HG03354 (cell line): ENCODE measurements at regions not wholly inside any gene's neighbourhood (a gene's known extent, or its start where the extent isn't known, plus 50 kb on each side); places are given as distances from the start of the nearest gene placed in this dataset.
"Not testable (repeated sequence)": the region's sequence is repeated elsewhere in the genome, so short reads cannot be mapped to it uniquely, and the experiment has no call there.

Experiments used
- ATAC-seq: cut with Tn5 transposase; IDR thresholded peaks from one replicate; pipeline ENCODE4 v1.9.1; 2021; ENCODE audit warnings: mild to moderate bottlenecking; ENCODE audit not compliant: unreplicated experiment, poor library complexity, severe bottlenecking

DNA sequence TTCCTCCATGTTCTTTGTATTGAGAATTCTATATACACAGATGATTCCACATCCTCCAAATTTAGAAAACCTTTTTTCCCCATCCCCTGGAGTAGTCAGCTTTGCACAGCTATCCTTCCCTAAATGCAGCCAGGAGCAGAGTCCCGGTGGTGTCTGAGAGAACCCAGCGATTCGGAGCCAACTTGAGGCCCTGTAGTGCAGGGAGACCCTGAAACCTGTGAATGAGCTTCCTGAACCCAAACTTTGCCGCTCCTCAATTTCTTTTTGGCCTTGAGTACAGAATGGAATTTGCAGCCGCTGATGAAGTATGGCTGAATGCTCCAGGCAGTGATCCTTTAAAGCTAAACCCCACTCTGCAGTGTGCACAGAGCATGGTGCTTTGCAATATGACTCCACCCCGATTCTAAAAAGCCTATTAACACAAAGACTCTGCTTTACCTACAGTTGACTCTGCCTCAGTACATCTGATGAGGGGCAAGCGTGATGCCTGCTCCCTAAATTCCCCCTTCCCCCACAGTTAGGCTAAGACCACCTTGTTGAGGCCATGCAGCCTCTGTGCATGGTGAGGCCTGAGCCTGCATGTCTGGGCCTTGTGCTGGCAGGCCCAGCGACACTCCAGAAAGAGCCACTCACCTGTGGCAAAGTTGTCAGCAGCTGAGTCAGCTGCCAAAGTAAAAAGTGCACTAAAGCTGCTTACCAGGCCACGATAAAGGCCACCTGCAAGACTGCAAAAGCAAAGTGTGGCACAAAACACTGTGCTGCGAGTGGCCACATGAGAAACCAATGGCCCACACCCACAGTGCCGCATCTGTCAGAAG is 82.1 kb downstream of the PLEKHG1 start:
- ATAC-seq = no peak

DNA sequence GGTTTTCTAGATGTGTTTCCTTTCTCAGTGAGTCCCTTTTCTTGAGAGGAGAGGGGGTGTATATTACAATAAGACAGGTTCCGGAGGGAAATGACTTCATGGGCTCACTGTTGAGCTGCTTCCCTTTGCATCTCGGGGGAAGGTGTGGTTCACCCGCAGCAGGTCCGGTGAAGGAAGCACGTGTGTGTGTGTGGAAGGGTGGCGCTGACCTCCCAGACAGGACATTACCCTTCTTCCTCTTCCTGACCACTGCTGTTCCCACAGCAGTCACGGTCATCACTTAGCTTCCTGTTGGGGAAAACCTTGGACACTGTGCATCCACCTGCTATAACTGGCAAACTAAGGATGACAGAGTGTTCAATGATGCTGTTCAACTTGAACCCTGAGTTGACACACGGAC is 83.6 kb downstream of the PLEKHG1 start:
- no peak for ATAC-seq

DNA sequence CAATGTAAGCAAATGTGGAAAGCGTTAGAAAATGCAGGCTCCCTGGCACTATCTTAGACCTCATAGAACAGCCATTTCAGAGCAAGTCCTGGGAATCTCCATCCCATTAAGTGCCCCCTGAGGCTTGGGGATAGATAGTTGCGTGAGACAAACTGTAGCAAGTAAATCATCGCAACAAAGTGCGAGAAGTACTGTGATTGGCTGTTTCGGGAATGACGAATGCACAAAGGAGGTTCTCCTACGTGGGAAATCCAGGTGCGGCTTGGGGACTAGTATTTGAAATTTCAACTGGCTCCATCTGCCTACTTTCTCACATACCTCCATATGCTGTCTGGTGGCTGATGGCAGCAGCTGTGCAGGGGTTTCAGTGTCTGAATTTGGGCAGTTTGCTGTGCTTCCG is 84.5 kb downstream of the PLEKHG1 start:
- no peak for ATAC-seq

DNA sequence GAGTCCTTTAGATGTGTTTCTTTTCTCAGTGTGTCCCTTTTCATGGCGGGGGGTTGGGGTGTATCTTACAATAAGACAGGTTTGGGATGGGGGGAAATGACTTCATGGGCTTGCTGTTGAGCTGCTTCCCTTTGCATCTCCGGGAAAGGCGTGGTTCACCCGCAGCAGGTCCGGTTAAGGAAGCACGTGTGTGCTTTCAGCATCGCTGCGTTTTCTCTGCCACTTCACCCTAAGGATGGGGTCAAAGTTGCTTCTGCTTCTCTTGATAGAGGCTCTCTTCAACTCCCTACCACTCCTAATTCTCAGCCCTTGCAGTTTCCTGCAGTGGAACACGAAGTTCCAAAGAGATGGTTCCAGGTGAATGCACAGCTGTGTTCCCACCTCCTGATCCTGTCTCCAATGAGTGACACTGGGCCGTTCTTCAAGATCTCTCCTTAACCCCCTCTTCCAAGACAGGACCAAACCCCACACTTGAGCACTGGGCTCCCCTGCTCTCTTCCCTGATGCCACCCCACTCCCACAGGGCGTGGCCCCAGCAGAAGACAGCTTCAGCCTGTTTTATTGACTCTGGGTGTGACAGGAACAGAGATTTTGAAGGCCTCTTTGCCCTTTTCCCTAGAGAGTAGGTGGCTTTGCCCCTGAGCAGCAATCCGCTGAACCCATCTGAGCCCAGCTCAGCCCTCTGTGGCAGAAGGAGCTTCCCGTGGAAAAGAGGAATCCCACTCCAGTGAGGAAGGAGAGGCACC is 85.2 kb downstream of the PLEKHG1 start:
- no peak for ATAC-seq

DNA sequence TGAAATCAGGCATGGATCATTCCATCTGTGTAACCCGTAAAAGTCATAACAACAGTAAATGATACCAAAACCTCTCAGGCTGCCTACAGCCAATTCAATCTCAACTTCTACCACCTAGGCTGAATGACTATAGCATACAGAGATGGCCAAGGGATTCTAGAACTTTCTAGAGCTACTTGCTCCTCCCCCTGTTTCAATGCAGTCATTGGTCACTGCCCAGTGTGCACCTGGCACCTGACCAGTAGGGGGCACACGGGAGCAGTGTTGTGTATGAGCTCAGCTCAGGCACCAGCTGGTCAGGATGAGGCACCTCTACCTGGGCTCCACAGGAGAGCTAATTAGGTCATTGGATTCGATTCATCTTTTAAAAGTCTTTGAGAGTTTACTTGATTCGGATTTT is 86.2 kb downstream of the PLEKHG1 start:
- ATAC-seq = peak; percentile 80

DNA sequence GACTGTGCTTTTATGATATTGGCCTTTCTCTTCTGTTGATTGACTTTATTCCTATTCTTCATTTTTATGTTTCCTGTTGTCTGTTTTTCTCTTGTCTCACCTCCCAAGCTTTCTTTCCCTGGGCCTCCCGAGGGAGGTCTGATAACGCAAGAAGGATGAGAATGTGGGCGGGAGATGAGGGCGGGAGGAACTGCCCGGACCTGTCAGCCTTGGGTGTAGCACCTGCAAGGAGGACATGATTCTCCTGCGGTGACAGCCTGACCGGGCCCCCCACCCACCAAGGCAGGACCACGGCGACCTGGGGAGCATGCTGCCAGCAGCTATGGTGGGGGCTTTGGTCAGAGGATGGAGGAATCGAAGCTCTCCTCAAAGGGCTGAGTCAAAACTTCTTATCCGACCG is 86.9 kb downstream of the PLEKHG1 start:
- ATAC-seq = no peak

DNA sequence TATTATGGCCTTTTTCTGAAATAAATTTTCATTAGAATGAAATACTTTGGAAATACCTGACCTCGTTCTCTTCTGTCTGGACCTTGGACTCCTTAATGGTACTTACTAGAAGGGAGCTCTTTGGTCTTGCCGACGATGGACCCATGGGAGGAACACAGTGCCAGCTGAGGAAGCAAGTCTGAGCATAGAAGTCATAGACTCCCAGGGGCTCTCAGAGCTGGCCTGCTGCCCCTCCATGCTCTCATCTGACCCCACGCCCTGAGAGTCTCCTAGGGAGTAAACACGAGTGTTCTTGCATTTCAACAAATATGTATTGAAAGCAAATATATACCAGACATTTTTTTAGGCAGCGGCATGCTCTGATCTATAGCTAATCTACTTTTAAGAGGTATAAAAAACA is 87.8 kb downstream of the PLEKHG1 start:
- no peak for ATAC-seq

DNA sequence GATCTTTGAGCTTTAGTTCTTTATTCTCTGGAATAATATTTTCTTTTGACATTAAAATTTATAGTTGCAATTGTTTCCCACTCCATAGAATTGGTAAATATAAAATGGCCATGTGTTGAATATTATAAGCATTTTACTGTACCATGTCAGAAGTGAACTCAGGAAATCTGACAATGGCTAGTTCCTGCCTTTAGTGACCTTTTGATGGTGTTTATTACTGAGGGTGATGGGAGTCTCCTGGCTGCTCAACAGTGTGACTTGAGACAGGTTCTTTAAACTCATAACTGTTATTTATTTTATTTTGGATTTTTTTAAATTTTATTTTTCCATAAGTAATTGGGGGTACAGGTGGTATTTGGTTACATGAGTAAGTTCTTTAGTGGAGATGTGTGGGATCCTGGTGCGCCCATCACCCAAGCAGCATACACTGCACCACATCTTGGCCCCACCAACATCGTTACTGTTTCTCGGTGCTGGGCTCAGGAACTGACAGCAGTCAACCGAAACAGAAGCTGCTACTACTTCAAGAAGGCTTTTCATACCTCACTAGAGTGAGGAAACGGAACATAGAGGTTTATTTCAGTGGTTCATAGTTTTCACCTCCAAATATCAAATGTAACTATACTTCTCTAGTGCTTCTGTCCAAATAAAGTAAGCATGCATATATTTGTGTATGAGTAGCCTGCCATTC is 90.4 kb downstream of the PLEKHG1 start:
- peak; percentile 49 for ATAC-seq

DNA sequence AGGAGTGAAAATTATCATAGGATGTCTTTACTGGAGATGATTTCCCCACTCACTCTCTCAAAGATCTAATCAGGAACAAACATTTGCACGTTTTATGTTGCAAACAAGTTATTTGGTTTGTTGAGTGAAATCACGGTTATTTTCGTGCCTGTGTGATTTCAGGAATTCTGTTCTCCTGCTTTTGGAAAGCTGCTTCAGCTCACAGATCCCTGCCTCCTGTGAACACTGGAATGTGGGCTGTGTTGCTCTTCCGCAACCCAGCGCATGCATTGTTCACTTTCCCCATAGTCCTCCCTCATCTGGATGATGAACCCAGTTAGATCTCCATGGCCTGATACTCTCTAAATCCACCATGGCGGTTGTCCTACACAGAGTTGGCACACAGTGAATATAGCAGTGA is 91.0 kb downstream of the PLEKHG1 start:
- no peak for ATAC-seq

DNA sequence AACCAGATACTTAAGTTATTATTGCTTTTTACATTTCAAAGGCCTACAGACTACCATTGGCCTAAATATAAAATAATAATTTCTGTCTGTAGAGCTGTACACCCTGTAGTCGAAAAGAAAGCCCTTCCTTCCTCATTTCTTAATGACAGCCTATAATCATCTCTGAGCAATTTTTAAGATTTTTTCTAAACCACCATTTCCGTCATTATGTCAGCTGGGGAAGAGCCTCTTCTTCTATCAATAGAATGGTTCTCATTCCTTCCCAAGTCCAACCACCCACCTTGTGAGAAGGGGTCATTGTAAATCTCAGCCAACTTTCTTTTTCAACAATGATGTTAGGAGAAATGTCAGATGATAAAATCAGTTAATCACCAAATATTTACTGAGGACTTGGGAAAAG is 91.8 kb downstream of the PLEKHG1 start:
- no peak for ATAC-seq

DNA sequence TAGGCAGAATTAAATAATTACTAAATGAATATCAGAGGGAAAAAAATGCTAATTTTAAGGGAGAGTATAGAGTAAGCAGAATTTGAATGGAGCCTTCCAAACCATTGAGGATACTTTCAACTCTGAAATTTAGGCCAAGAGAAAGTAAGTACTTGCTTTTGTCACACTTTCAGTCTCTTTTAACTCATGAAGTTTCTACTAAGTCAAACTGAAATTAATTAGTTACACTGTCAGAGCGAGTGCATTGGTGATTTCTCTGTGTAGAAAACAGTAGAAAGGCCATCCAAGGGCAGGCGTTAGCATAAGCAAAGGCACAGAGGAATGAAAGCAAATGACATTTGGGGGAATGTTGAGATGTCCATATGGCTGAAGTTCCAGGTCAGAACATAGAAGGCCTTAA is 92.9 kb downstream of the PLEKHG1 start:
- ATAC-seq = peak; percentile 91

DNA sequence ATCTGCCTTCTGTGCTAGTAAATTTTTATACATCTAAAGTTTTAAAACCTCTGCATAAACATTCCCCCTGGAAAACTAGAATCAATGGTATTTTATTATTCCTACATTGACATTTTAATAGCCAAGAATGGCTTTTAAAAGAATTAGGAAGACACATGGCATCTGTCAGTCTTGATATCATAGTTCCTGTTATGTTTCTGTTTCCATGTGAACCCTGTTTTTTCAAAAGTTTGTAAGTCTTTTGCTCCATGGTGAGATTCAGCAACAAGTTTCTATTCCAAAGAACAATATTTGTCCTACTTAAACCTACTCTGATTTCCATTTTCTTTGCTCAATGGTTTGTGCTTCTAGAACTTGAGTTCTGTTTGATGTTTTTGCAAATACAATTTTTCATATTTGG is 95.2 kb downstream of the PLEKHG1 start:
- ATAC-seq = no peak

DNA sequence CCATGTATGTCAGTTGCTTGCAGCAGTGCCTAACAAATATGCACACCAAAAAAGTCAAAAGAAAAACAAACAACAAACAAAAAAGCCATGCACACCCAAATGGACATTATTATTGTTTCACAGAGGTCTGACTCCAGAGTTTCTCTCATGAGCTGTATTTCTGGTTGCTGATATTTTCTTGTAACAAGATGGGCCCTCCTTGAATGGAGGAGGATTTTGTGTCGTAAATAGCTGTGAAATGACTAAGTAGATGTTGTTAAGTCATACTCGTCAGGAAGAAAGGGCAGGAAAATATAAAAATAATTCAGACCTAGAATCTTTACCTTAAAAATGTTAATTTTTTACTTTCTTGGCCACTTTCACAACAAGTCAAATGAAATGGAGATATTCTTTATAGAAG is 96.0 kb downstream of the PLEKHG1 start:
- ATAC-seq = no peak

DNA sequence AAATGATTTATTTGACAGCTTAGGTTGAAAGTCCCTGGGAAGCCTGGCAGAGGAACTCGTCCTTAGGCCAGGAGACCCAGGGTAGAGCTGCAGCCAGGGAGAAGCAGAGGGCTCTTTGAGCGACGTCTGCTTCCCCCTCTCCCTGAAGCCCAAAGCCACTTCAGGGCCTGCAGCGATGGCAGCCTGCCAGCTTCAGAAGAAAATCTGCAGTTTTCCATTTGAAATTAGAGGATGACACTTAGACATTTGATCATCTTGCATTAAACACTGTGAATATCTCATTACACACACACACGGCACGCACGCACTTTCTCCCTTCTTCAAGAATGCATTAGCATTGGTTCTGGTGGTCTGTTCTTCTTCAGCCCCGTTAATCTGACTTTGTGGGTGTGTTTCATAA is 96.5 kb downstream of the PLEKHG1 start:
- no peak for ATAC-seq

DNA sequence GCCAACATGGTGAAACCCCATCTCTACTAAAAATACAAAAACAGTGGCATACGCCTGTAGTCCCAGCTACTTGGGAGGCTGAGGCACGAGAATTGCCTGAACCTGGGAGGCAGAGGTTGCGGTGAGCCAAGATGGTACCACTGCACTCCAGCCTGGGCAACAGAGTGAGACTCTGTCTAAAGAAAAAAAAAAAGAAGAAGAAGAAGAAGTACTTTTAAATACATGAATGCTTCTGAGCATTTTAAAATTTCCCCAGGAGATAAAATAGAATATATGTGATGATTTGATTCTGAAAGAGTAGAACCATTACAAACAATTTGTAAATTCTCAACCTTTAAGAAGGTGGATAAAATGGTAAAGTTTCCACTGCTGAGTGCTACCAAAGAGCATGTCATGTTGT is 97.2 kb downstream of the PLEKHG1 start:
- not testable (repeated sequence) for ATAC-seq

DNA sequence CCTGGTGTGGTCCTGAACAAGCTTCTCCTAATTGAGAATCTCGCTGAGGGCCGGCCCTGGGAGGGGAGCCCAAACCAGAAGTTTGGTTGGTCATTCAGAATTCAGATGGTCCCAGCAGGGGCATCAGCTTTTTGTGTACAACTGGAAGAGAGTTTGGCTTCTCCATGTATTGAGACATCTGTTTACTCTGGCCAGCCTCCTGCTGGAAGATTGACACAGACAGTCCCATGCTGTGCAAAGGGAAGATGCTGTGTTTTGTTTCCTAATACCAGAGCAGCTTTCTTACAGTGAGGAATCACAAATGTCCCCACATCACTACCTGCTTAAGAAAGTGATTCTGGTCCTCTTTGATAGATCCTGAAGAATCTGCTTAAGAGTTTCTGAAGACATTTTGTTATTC is 97.8 kb downstream of the PLEKHG1 start:
- ATAC-seq = no peak

DNA sequence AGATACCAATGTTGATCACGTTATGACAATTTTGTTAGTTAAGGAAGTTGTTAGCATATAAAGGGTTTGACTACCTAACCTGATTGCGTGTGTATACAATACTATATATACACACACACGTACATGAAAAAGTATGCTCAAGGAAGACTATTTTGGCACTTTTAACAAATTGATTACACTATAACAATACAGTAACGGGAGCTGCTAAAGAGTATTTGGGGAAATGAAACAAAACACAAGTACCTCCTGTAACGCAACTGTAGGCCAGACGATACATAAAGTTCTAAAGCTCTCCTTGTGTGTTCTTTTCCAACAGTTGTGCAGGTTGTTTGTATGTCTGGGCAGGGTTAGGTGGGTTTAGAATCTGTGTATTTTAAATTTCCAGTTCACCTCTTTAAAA is 98.7 kb downstream of the PLEKHG1 start:
- peak; percentile 87 for ATAC-seq

DNA sequence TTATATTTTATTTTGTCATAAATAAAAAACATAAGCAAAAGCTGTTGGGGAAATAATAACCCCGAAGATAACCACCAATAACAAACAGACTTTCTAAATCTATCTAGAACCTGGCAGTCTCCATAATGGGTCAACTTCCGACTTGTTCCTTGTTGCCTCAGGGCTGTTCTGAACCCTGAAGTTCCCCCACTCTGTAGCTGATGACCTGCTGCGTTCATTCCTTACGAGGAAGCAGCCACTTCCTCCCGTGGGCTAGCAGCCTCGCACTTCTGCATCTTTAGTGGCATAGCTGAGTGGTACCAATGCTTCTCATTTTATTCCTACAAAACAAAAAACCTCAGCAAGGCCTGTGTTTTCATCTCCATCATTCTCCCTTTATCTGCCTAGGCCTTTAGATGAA is 103.0 kb downstream of the PLEKHG1 start:
- ATAC-seq = no peak

DNA sequence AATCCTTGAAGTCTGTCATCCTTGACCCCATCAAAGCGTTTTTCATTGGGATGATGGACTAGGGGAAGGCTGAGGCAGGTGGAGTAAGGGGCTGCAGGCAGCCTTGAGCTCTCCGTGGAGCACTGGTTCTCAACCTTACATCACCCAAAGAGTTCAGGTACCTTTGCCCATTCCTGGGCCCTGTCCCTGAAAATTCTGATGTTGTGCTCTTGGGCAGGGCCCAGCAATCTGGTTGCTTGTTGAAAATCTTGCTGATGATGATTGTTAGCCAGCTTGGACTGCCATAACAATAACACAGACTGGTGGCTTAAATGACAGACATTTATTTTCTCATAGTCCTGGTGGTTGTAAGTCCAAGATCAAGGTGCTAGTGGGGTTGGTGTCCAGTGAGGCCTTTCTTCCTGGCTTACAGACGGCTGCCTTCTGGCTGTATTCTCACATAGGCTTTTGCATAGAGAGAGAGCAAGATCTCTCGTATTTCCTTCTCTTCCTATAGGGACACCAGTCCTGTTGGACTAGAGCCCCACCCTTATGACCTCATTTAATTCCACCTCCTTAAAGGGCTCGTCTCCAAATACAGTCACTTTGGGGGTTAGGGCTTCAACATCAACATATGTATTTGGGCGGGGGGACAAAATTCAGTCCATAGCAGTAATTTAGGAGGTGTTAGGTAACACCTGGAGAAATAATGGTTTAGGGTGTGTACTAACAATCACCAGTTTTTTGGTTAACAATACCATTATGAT is 104.9 kb downstream of the PLEKHG1 start:
- no peak for ATAC-seq

DNA sequence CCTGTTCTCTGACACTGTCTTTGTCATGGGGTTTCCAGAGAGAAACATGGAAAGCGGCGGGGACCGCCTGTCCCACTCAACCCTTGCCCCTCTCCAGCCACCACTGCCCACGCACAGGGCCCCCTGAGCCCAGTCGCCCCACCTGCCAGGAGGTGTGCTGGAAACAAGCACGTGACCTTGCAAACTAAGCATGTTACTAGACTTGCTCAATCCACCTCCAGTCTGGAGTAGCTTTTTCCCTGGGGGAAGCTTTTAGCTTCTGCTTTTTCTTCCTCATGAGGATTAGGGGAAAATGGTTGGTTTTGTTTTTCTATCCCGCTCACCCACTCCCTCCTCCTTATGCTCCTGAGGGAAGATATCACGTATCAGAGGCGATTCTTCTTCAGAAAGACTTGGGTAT is 105.7 kb downstream of the PLEKHG1 start:
- no peak for ATAC-seq
